Putamen (tissue), 1 donor: ENCODE measurements at regions not wholly inside any gene's neighbourhood (a gene's known extent, or its start where the extent isn't known, plus 50 kb on each side); places are given as distances from the start of the nearest gene placed in this dataset.
"Not testable (repeated sequence)": the region's sequence is repeated elsewhere in the genome, so short reads cannot be mapped to it uniquely, and the experiment has no call there.

ENCODE experiments used
- DNase-seq: peaks from one replicate; pipeline ENCODE4 v3.0.0-alpha.2; 2016; ENCODE audit warnings: low spot score

DNA sequence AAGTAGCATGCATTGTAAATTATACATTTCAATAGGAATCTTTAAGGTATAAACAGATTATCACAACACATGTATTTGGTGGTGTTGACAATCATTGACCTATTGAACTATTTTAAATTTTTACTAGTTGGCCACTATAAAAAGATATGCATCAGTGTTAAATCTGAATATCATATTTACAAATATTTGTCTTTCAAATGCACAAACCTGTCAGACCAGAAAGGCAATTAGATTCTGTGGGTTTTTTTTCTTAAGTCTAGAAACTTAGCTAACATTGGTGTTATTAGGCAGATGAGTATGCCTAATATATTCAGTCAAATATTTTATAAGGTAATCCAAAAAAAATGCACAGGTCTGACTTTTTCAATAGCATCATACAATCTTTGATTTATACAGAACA is 241.4 kb upstream of the DGKB start:
- DNase-seq = no peak

DNA sequence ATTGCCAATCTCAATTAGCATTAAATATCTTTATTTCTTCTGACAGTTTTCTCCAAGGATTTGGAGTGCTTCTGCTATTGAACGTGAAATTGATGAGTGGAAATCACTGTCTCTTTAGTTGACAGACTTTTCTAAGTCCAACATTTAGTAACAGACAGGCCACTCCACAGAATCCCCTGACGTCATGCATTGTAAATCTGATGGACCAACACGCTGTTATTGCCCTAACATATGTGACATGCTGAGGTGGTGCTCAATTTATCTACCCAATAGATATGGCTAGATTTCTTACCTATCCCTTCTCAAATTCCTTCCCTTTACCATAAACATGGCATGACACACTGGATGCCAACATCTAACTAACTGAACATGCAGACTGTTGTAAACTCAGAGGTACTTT is 240.6 kb upstream of the DGKB start:
- no peak for DNase-seq

DNA sequence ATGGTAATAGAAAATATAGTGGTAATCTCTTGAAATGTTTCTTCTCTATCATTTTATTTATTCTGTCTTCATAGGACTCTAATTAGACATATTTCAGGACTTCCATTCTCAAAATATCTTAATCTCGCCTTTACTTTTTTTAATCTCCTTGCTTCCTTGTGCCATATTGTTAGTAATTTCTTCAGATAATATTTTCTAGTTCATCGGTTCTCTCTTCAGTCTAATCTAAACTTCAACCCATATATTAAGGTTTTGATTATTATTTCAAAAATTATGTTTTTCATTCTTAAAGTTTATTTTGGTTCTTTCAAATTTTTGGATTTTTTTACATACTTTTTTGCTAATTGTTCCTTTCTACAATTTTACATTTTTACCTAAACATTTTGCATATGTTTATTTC is 237.9 kb upstream of the DGKB start:
- DNase-seq = no peak

DNA sequence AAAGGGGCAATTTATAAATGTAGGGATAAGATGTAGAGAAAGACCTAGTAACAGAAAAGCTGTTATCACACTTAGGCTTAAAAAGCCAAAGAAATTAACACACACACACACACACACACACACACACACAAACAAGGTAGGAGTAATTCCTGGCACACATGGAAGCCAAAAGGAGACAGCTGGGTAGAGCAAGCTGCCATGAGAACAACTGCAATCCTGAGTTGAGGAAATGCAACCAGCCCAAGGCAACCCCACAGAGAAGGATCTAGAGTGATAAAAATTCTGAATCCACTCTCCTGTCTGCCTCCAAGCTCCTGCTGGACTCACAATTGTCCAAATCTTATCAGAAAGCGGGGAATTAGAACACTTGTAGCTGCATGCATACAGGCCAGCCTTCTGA is 229.1 kb upstream of the DGKB start:
- no peak for DNase-seq

DNA sequence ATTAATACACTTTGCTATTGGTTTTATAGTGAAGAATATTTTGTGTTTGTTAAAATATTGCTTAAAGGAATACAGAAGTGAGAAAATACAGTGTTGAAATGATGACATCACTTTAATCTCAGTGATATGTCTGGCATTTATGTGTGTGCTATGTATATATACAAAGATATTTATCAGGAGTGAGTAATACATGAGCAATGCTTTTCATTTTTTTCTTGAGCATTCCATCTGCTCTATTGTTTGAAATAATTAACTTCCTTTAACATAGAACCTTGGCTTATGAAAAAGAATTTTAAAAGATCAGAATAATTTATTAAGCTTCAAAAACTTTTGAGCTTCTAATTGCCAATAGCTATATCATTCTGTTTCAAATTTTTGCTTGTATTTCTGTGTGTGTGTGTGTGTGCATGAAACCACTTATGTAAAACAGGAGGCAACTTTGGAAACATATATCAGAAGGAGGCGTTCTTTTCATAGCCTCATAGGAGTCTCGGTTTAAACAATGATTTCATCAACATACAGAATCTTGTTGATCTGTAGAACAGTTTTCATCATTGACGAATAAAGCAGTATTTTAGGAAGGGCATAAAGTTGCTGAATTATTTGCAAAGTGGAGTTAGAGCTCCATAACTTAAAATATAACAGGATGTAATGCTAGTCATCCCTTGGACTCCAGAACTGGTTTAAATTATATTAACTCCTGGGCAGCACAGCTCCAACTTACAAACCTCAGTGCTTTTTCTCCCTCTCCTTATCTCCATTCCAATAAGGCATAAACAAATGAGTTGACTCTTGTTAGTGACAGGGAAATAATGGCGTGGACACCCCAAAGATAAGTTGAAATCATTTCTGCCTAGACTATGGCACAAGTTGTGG is 228.4 kb upstream of the DGKB start:
- DNase-seq = no peak

DNA sequence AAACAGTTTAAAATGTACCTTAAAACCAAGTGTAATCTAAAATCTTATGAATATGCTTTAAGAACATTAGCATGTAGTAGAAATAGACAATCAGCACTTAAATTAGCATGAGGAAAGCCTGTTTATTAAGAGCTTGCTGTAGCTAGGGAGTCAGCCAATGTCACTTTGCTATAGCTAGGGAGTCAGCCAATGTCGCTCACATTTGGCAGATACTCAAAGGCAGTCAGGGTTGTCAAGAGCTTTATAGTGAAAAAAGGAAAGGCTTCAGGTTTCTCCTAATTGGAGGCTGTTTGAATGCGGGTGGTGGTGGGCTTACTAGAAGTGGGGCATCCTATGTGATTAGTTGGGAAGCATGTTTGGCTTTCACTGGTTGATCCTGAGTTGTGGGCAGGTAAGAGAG is 226.2 kb upstream of the DGKB start:
- no peak for DNase-seq

DNA sequence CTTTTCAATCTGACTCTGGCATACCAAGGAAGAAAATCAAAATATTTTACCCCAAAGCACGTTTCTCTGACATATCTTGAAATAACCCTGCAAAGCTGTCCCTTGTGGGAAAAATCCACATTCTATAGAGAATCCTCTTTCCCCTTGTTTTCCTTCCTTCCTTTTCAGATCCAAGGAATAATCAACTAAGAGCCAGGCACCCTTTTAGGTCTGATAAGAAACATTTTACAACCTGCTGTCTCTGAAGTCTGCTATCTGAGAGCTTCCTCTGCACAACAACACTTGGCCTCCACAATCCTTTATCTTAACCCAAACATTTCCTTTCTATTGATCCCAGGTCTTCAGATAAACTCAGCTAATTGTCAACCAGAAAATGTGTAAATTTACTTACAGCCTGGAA is 224.1 kb upstream of the DGKB start:
- not testable (repeated sequence) for DNase-seq

DNA sequence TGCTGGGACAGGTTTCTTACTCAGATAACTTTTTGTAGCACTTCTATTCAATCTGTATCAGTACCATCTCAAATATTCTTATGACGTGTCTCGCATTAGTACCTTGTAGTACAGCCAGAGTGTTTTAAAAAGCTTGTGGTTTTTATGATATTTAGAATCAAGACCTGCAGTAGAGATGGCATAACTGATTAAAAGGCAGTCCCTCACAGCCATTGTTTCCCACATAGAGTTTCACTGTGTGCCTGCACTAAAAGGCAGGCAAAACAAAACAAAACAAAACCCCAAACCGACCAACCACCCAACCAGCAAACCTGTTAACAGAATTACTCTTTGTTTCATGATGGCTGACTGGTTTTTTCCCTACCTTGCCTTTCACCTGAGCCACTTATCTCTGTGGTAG is 221.3 kb upstream of the DGKB start:
- no peak for DNase-seq

DNA sequence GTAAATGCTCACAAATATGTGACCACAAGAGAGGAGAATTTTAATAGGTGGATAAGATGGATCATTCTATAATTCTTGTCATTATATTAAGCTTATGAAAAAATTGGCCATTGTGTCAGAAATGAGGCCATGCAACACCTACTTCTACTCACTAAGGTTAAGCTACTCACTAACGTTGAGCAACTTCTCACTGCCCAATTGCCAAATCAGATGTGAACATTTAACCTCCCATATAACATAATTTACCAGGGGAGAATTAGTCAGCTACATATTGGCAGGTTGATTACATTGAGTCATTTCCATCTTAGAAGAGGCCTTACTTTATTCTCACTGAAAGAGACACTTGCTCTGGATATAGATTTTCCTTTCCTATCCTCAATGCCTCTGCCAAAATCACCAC is 211.2 kb upstream of the DGKB start:
- no peak for DNase-seq

DNA sequence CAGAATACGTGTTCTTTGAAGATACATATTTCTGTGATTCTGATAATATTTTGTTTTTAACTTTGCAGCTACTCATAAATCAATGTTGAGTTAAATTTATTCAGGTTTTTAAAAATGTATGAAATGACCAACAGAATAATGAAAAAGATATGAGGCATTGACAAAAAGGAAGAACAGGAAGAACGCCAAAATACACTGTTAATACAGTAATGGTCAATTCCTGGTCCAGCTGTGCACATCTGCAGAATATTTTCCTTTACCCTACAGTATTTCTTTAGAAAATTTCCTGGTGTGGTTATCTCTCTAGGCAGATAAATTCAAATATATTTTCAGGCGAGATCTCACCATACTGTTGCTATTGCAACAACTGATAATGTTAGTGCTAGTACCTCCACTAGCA is 203.2 kb upstream of the DGKB start:
- no peak for DNase-seq

DNA sequence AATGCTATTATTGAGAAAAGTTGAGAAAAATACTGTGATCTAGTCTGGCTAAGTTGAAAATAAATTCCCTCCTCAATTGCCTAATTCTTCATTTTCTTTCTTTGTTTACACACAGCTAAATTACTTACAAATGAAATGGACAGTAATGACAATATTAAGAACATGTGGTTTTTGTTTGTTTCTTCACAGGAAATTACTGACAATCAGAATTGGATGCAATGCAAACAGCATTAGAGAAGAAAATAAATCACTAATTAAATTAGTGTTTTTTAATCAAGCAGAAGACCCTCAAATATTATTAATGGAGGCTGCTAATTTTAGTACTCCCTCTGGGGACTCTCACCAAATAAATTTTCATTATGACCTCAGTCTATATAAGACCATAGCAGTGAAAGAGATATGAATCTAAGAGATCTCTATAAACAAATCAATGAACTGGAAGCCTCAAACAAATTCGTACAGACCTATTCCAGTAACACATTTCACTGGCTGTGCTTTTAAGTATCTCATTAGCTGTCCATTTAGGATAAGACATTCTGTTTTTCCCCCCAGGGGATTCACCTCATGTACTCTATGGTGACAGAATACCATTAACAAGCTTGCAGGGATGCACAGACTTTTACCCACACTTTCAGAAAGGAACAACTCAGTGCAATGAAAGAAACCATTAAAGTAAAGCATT is 202.0 kb upstream of the DGKB start:
- no peak for DNase-seq

DNA sequence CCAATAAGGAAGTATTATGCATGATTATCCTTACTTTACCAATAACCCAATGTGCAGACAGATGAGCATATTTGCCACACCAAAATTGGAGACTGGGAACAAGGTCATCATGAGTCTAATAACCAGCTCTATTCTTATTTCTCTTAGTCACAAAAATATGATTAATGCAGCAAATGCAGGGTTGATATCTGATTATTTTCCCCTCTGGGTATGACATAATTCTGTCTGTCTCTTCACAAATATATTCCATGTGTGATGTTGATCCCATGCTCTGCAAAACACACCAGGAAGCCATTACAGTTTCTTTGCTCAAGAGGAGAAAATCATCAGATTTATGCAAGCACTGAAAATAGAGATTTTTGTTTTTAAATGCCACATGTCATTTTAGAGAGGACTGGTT is 196.5 kb upstream of the DGKB start:
- DNase-seq = no peak

DNA sequence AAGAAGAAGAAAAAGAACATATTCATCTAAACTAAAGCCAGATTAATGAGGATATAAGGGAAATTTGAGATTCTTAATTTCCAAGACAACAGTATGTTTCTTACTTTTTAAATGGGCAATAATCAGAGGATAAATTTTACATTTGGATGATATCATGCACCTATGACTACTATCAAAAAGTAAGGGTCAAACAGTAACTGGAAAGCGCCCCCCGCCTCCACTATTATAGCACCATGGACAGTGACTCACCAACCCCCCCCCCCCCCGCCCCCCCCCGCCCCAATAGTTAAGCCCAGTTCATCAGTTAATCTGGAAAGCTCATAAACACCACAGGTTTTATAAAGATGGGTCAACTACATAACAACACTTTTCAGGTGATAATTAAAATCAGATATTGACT is 194.3 kb upstream of the DGKB start:
- no peak for DNase-seq

DNA sequence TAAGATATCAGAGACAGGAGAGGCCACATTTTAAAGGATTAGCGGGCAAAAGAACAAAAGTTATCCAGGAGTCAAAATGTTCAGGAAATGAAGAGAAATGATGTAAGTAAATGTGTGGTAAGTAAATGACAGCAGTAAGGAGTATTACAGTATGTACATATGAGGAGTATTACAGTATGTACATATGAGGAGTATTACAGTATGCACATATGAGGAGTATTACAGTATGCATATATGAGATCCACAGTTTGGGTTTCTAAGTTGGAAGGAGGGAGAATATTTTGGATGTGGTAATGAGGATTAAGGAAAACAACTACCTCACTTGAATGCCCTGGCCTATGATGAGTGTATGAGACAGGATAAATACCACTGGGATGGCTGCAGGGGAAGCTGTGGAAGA is 192.4 kb upstream of the DGKB start:
- no peak for DNase-seq

DNA sequence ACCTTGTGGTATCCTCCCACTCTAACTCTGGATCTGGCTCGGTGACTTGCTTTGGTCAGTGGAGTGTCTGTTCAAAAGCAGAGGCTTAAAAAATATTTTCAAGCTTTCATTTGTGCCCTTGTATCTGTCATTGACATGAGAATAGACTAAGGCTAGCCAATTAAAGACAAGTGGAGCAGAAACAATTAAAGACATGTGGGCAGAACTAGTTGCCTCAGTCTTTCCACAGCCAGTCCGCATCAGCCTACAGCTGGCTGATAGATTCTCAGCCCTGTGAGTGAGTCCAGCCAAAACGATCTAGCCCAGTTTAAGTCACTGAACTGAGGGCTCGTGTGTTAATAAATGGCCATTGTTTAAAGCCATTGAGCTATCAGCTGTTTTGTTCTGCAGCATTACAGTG is 185.2 kb upstream of the DGKB start:
- no peak for DNase-seq

DNA sequence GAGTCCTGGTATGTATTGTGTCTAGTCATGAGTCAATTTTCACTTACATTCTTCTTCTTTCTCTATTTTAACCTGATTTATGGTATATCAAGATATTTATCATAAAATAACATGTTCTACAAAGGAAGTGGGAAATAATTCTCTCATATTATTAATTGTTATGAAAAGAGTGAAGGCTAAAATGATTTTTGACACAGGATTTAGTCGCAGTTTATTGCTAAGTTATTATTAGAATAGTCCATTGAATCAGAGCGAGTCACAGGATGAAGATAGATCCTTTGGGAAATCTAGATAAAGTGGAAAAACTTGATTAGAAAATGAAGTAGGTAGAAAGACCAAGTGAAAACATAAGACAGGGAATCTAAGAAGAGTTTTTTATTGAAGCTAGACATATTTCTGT is 184.3 kb upstream of the DGKB start:
- no peak for DNase-seq

DNA sequence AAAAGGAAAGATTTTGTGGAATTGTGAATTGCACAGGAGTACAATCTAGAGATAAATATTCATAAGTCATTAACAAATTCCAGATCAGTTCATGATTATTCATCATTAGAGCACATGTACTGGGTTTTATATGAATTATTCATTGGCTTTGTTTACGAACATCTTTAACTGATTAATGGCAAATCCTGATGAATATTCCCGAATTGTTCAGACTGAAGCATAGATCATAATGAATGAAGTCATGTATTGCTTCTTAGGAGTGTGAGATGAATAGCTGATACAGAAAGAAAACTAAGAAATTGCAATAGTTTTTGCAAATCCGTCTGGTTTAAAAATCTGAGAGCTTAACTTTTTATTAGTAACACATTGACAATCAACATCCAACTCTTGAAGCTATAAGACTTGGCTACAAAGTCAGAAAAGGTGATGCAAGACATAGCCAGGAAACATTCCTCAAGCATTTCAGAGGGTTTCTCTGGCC is 183.6 kb upstream of the DGKB start:
- no peak for DNase-seq

DNA sequence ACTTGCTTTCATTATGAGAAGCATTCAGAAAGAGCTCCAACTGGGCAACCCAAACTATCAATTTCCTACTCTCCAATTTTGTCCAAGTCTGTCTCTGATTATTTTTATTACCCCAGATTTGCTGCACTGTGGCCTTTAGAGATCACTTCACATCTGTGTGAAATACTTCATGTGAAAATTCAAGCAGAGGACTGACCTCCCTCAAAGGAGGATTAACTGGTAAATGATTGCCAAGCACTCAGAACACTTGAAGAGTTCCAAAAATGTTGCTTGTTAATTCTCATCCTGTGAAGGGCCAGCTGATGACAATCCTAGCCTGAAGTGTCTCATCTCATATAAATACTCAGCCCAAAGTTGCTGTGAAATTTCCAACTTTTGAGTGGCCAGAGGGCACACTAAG is 182.8 kb upstream of the DGKB start:
- no peak for DNase-seq

DNA sequence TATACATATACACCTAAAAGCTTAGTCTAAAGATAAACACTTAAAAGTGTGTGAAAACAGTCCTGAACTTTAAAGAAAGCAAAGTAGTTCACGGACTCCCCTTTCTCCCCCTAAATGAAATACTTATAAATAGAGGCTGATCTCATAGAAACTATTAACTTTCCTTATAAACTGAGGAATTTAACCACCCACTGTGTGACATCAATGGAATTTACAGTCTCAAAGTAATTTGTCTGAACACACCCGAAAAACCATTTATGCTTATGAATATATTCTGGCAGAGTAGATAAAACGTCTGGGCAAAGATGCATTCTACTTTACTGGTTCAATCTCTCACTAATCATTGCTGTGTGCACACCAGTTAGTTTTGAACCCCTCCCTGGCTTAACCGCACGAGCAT is 181.8 kb upstream of the DGKB start:
- DNase-seq = no peak

DNA sequence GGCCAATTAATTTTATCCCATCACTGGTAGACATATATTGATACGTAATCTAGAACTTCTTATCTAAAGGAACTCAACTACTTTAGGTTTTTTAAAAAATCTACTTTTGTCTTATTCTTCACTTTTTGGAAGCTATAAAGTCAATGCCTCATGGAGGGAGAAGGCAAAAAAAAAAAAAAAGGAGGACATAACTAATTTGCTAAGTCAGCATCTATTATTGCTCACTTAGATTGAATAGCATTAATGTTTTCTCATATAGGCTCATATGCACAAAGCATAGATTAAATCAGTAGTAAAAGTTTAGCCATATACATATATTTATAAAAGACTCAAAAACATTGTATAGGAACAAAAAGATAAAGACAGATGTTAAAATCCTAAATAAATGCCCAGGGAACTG is 179.3 kb upstream of the DGKB start:
- DNase-seq = no peak

DNA sequence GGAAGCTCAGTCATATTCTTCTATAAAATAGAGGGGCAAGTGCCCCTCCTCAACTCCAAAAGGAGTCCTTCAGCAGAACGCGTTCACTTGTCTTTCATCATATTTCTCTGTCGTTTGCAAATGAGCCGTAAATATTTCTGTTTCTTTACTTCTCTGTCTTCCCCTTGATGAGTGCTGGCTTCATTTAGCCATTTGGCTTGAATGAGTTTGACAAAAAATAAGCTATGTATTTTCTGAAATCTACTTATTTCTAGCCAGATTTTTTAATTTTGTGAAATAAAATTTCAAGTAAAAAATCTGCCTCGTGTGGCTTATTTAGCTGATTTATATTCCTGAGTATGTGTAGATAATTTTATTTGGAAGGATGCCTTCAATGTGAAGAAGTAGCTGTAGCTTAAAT is 170.8 kb upstream of the DGKB start:
- no peak for DNase-seq

DNA sequence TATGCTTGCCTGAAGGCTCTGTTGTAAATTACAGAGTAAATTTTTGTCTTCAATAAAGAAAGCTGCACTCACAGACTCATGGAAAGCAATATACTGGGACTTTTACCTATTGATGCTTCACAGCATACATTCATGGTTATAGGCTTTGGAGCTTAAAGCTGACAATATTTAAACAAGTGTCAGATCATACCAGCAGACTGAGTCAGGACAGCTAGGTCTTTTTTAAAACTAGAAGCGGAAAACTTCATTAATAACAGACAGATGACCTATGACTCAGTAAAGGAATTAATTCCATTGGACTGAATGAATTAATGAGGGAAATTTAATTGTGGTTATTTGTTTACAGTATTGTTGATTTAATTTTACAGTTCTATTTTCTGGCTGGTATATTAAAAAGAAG is 165.8 kb upstream of the DGKB start:
- no peak for DNase-seq

DNA sequence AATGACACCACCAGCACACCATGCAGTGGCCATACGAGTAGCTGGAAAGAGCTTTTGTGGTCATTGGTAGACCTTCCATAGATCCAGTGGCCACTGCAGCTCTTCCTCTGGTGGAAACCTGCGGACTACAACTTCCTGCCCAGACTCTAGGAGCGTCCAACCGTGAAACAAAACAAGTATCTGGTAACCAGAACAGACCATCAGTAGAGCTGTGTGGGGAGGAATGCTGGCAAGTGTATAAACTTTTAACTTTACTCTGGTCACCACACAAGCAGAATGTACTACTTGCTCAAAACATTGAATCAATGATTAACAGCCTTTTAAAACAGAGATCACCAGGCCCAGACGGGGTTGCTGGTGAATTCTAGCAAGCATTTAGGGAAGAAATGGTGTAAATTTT is 154.7 kb upstream of the DGKB start:
- DNase-seq = no peak

DNA sequence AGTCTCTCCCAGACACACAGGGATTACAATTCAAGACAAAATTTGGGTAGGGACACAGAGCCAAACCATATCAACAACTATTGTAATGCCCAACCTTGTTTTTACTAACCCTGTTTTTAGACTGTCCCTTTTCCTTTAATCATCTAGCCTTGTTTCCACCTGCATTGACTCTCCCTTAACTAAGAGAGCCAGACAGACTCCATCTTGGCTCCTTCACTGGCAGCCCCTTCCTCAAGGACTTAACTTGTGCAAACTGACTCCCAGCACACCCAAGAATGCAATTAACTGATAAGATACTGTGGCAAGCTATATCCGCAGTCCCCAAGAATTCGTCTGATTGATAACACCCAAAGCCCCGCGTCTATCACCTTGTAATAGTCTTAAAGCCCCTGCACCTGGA is 151.8 kb upstream of the DGKB start:
- not testable (repeated sequence) for DNase-seq
